Astrocyte of the hippocampus (primary cell): ENCODE measurements at regions not wholly inside any gene's neighbourhood (a gene's known extent, or its start where the extent isn't known, plus 50 kb on each side); places are given as distances from the start of the nearest gene placed in this dataset.

Experiments used
- DNase-seq: peaks from one replicate; pipeline ENCODE4 v3.0.0; 2011; ENCODE audit warnings: low read depth, low spot score

- peak; percentile 28 for DNase-seq
Observed at GRCh38 chr17:69762766-69763165, 312.3 kb upstream of the KCNJ16 start.

GRCh38 chr17:69763503-69763902 lies 311.5 kb upstream of the KCNJ16 start:
- peak; percentile 80 for DNase-seq

- DNase-seq: no peak
Observed at GRCh38 chr17:69764146-69764545, 310.9 kb upstream of the KCNJ16 start.

- no peak for DNase-seq
Observed at GRCh38 chr17:69769050-69769449, 306.0 kb upstream of the KCNJ16 start.

GRCh38 chr17:69773081-69773480 lies 301.9 kb upstream of the KCNJ16 start:
- DNase-seq: peak; percentile 18

GRCh38 chr17:69779378-69780214 lies 295.4 kb upstream of the KCNJ16 start:
- no peak for DNase-seq

GRCh38 chr17:69783865-69784264 lies 291.2 kb upstream of the KCNJ16 start:
- no peak for DNase-seq

GRCh38 chr17:69788957-69789356 lies 286.1 kb upstream of the KCNJ16 start:
- DNase-seq: no peak

- DNase-seq: no peak
Observed at GRCh38 chr17:69796078-69796477, 278.9 kb upstream of the KCNJ16 start.

GRCh38 chr17:69800870-69801269 lies 274.2 kb upstream of the KCNJ16 start:
- DNase-seq: no peak

- no peak for DNase-seq
Observed at GRCh38 chr17:69801368-69801767, 273.7 kb upstream of the KCNJ16 start.

GRCh38 chr17:69802045-69802740 lies 272.8 kb upstream of the KCNJ16 start:
- DNase-seq: no peak

GRCh38 chr17:69809331-69809730 lies 265.7 kb upstream of the KCNJ16 start:
- peak; percentile 40 for DNase-seq

GRCh38 chr17:69810326-69810965 lies 264.6 kb upstream of the KCNJ16 start:
- DNase-seq: peak; percentile 5

- DNase-seq: no peak
Observed at GRCh38 chr17:69812240-69812837, 262.7 kb upstream of the KCNJ16 start.

GRCh38 chr17:69814031-69814430 lies 261.0 kb upstream of the KCNJ16 start:
- DNase-seq: no peak

- no peak for DNase-seq
Observed at GRCh38 chr17:69815406-69815805, 259.6 kb upstream of the KCNJ16 start.

- DNase-seq: no peak
Observed at GRCh38 chr17:69818467-69818866, 256.6 kb upstream of the KCNJ16 start.

- peak; percentile 67 for DNase-seq
Observed at GRCh38 chr17:69819316-69820087, 255.5 kb upstream of the KCNJ16 start.

GRCh38 chr17:69820876-69821473 lies 254.1 kb upstream of the KCNJ16 start:
- no peak for DNase-seq

- peak; percentile 8 for DNase-seq
Observed at GRCh38 chr17:69822314-69822875, 252.6 kb upstream of the KCNJ16 start.
